Activated CD8-positive, alpha-beta memory T cell treated with anti-CD3 and anti-CD28 coated beads, Interleukin-2, amount 50 U/mL, for 1 hour (primary cell): ENCODE measurements at regions not wholly inside any gene's neighbourhood (a gene's known extent, or its start where the extent isn't known, plus 50 kb on each side); places are given as distances from the start of the nearest gene placed in this dataset.

Source experiments
- DNase-seq: peaks from one replicate; pipeline ENCODE4 v3.0.0-alpha.2; 2020; ENCODE audit errors: extremely low read depth

DNA sequence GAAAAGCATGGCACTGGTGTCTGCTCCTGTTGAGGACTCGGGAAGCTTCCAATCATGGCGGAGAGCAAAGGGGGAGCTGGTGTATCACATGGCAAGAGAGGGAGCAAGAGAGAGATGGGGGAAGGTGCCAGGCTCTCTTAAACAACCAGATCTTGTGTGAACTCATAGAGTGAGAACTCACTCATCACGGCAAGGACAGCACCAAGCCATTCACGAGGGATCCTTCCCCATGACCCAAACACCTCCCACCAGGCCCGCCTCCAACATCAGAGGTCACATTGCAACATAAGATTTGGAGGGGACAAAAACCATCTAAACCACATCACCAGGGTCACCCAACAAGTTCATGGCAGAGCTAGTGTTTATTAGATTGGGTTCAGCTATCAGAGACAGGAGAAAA lies 218.7 kb upstream of the BCOR start:
- no peak for DNase-seq

DNA sequence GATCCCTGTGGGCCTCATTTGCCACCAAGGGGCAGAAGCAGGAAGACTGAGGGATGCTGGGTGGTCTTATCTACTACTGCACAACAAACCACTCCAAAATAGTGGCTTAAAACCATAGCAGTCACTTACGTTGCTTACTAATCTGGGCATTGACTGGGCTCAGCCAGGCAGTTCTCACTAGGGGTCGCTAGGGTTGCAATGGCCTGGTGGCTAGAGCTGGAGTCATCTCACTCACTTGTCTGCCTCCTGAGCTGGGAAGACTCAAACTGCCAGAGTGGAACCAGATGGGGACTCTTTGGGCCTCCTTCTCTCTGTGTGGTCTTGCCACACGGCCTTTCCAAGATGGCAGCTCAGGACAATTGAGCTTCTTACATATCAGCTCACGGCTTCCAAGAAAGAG lies 216.3 kb upstream of the BCOR start:
- DNase-seq, result no peak

DNA sequence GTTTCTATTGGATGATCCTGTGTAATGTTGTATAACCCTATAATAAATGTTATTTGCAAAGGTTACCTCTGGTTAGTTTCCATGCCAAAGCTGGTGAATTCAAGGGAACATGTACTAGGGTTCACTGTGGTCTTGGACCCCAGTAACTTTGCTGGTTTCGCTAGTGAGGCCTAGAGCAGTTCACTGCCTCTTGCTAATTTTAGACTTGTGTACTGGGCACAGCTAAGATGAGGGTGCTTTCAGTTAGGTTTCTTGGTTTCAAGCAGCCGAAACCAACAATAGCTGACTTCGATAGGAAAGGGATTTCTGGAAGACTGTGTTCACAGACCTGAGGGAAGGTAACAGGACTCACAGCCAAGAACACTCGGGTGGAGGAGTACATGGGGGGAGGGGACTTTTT lies 215.5 kb upstream of the BCOR start:
- DNase-seq, result no peak

- no peak for DNase-seq
Measured at GRCh38 chrX:40310447-40310846, 212.7 kb upstream of the BCOR start.

DNA sequence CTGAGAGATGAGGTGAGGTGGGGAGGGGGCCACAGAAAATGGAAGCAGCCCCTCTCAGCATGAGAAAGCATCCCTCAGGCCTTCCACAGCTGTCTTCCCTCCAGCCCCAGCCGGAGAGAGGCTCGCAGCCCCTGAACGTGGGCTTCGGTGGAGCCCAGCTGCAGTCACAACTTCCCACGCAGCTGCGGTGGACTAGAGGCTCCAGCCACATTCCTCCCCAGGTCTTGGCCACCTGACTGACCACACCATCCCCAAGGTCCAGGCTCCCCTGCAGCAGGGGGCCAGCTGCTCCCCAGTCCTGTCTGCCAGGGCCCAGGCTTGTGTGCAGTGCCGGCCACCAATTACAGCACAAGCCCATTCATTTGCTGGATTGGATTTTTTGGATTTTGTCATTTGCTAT lies 212.3 kb upstream of the BCOR start:
- DNase-seq, result no peak

DNA sequence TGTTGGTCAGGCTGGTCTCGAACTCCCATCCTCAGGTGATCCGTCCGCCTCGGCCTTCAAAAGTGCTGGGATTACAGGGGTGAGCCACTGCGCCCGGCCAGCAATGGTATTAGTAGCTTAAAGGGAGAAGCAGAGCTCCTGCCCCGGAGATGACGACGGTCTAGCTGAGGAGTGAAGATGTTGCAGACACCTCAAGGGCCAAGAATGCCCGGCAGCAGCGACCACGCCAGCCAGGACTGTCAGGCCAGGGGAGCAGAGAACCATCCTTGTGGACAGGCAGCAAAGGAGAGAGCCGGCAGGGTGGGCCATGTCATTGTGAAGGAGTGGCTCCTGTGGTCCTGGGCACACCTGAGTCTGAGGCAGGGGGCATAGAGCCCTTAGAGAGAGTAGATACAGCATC lies 210.1 kb upstream of the BCOR start:
- no peak for DNase-seq

- DNase-seq, result no peak
Measured at GRCh38 chrX:40304115-40304514, 206.4 kb upstream of the BCOR start.

DNA sequence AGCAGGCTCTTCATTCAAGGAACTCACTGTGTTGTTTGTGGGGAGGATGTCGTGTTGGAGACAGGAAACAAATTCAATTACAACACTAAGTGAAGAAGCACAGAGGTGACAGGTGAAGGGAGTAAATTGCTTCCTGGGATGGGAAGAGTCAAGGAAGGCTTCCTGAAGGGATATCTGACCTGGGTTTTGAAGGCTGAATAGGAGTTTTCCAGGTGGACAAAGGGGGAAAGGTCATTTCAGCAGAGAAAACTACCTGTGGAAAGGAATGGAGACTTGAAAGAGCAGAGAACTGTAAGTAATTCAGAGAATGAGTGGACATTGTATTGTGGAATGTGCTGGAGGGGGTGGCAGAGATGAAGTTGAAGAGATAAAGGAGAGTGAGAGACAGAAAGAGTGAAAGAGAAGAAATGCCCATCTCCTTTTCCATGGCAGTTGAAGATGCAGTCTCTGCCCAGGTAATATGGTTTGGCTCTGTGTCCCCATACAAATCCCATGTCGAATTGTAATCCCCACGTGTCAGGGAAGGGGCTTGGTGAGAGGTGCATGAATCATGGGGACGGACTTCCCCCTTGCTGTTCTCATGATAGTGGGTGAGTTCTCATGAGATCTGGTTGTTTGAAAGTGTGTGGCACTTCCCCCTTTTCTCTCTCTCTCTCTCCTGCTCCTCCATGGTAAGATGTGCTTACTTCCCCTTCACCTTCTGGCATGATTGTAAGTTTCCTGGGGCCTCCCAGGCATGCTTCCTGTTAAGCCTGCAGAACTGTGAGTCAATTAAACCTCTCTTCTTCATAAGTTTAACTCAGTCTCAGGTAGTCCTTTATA lies 205.7 kb upstream of the BCOR start:
- DNase-seq, result no peak

GRCh38 chrX:40300286-40300890 lies 202.6 kb upstream of the BCOR start:
- DNase-seq, result no peak

DNA sequence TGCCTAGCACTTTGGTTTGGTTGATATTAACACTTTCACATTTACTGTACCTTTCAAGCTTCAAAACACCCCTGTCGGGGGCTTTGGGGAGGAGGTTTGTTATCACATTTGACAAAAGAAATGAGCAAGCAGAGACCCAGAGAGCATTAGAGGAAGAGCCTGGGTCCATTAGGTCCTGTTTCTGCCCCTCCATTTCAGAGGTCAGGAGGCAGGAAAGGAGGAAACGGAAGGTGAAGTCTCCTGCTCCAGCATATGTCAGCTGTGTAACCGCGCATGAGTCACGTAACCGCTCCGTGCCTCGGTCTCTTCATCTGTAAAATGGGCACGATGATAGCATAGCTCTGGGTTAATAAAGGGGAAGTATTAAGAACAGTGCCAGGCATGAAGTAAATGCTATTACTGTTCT lies 201.9 kb upstream of the BCOR start:
- no peak for DNase-seq

- no peak for DNase-seq
Measured at GRCh38 chrX:40298572-40299479, 201.1 kb upstream of the BCOR start.

- no peak for DNase-seq
Measured at GRCh38 chrX:40298069-40298468, 200.3 kb upstream of the BCOR start.

DNA sequence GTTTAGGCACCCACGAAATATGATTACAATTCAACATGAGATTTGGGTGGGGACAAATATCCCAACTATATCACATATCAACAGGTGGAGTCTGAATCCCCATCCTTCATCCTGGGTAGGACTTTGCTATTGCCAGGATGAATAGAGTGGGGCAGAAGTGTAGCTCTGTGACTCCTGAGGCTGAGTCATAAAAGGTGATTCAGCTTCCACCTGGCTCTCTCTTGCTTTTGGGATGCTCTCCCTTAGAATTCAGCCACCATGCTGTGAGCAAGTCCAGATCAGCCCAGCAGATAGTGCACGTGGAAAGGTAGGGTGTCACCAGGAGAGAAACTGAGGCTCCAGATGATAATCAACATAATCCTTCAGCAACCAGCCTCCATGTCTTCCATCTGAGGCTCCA lies 193.8 kb upstream of the BCOR start:
- DNase-seq, result no peak

DNA sequence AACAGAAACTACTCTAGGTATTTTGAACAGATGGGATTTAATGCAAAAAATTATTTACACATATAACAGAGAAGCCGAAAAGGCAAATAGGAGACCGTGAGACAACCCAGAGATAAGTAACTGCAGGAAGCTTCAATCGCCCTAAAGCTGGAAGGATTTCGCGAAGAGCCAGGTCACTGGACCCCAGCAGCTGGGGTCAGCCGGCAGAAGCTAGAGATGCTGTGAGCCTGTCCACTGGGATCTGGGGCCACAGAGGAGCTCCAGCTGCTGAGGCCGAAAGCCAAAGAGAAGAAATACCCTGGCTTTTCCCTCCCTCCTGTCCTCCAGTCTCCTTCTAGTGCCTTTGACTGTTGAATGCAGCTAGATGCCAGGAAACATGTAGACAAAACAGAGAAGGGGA lies 192.8 kb upstream of the BCOR start:
- no peak for DNase-seq

GRCh38 chrX:40285876-40286275 lies 188.1 kb upstream of the BCOR start:
- no peak for DNase-seq

DNA sequence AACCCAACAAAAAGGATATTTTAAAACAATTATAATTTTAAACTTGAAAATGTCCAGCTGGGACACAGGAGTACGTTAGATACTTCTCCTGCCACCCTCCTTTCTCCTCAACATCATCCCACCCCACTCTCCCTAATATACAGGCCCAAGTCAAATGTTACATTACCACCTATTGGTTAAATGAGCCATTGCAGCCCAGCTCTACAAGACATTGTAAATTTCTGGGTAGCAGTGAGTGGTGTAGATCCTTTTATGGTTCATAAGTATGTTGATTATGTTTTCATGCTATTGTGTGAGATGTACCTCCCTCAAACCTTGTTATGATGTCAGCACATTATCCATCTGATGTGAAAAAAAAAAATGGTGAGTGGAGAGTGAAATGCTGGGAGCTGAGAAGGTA lies 187.1 kb upstream of the BCOR start:
- no peak for DNase-seq

DNA sequence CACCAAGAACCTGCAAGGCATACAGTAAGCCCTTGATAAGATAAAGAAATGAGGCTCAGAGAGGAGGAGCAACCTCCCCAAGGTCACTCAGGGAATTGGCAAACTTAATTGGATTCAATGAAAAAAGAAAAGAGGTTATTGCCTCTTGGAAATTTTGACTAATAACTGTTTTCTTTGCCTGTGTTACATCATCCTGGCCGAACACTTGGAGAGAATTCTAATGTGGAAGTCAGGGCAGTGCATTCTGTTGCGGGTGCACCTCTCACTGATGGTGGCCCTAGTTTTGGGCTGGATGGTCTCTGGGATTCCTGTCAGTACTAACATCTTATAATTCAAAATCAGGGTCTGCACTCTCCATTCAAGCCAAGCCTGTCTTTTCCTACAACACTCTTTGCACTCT lies 186.2 kb upstream of the BCOR start:
- no peak for DNase-seq

DNA sequence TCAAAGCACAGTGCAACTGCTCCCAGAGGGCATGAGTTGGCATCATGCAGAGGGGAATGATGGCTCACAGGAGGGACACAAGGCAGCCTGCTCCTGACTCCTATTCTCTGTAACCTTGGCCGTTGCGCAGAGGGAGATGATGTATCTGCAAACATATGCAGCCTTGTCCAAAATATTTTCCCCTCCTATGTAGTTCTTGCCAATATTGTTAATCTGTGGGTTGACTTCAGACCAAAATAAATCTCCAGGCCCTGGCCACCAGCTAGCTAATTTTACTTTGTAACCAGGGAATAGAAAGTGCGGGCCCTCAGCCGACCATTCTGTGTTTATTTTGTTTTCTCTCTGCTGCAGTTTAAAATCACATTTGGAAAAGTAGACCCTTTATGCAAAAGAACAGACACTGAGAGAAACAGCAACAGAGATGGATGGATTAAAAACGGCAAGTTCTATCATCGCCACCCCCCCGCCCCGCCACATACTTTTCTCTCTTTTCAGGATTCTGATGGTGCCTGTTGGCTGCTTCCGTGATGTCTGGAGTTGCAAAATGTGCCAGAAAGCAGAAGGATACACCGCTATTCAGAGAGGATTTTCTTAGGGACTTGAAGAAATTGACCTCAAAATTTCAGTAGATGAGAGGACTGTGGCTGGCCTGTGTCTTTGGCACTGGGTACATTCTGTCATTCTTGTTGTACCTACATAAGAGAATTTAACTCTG lies 185.3 kb upstream of the BCOR start:
- DNase-seq, result no peak

DNA sequence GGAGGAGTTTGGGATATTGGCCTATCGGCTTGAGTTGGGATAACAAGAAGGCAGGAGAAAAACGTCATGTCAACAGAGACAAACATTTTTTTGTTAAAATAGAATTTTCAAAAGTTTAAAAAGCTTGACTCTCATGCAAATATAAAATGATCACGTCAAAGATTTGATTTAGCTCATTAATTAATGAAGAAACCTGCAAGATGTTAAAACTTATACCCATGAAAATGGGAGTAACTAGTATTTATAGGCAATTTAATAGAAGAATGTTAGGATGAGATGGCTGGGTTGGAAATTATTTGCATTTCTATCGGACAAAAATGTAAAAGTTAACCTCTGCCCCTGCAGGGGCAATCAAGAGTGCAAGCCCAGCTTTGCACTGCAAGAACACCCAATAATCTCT lies 184.6 kb upstream of the BCOR start:
- DNase-seq, result no peak

DNA sequence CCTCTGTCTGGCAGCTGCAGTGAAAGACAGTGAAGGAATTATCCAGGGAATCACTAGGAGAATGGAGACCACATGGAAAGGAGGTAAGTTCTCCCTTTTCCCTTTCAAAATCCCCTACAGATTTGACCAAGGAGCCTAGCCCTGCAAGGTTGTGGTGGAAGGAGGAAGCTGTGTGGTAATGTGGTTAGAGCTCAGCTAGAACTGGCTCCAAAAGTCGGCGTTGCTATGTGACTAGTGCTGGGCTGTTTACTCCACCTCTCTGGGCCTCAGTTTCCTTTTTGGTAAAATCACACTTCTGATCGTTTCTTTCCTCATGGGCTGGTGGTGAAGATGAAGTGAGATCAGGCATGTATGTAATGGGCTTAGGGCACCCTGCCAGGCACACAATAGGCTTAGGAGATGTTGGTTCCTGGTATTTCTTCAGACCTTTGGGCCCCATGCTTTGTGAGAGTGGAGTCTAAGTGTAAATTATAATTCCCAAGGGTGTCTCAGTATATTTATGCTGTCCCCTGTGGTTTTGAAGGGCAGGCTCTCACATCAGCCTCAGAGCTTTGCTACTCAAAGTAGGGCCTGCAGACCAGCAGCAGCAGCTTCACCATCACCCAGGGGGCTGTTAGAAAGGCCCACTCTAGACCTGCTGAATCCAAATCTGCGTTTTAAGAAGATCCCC lies 183.7 kb upstream of the BCOR start:
- no peak for DNase-seq

DNA sequence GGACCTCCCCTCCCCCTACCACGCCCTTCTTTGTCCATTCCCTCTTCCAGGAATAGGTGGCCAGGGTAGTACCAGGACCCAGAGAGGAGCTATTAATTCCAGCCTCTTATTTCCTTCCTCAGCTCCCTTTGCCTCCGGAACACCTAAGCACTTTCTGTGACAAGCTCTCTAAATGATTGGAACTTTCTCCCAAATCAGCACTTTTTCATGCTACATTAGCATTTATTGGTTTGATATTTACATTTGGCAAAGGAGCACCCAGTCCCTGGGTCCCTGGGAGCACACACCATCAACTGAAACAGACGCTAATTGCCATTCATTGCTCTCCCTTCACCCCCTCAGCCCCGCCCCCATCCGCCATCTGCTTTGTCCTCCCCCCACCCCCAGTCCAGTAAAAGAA lies 182.0 kb upstream of the BCOR start:
- DNase-seq, result no peak

GRCh38 chrX:40279091-40279430 lies 181.3 kb upstream of the BCOR start:
- no peak for DNase-seq
